Gastrocnemius medialis (tissue), 4 donors: ENCODE measurements at regions not wholly inside any gene's neighbourhood (a gene's known extent, or its start where the extent isn't known, plus 50 kb on each side); places are given as distances from the start of the nearest gene placed in this dataset.

Experiments
- POLR2A ChIP-seq, 2 donors: fragments of 450-650 bp; IDR thresholded peaks; one replicate each; pipeline ENCODE4 v1.6.1; 2017; ENCODE audit warnings: antibody characterized with exemption in 2 of 2, mild to moderate bottlenecking in 2 of 2, moderate library complexity in 2 of 2
- TF ChIP-seq, protein P1 (sequence below), 5 experiments: fragments of 450-650 bp in 3 of 5; fragments of 200-600 bp in 2 of 5; sonication (generic) in 2 of 5; IDR thresholded peaks in 4 of 5; conservative IDR thresholded peaks in 1 of 5; 1 replicate in 4 of 5; 2 replicates in 1 of 5; pipeline ENCODE4 v1.5.1; 2016 to 2019; ENCODE audit warnings: antibody characterized with exemption in 5 of 5, mild to moderate bottlenecking in 3 of 5, moderate library complexity in 3 of 5

DNA sequence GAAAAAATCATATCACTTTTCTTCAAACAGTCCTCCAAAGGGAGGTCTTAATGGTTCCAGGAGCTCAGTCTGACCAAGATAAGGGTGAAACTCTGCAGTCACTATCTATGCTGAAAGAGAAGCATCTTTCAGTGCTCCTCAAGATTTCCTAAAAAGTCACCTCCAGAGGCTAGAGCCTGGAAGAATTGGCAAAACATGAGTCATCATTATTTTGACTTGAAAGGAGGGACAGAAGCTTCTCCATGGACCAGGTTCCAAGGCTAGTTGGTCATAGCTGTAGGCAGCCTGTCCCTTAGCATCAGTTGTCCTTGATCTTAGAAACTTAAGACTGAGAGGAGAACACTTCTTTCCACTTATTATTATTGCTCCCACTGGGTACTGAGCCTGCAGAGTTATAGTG lies 219.0 kb upstream of the ASIC2 start:
- TF ChIP-seq, protein P1, sequence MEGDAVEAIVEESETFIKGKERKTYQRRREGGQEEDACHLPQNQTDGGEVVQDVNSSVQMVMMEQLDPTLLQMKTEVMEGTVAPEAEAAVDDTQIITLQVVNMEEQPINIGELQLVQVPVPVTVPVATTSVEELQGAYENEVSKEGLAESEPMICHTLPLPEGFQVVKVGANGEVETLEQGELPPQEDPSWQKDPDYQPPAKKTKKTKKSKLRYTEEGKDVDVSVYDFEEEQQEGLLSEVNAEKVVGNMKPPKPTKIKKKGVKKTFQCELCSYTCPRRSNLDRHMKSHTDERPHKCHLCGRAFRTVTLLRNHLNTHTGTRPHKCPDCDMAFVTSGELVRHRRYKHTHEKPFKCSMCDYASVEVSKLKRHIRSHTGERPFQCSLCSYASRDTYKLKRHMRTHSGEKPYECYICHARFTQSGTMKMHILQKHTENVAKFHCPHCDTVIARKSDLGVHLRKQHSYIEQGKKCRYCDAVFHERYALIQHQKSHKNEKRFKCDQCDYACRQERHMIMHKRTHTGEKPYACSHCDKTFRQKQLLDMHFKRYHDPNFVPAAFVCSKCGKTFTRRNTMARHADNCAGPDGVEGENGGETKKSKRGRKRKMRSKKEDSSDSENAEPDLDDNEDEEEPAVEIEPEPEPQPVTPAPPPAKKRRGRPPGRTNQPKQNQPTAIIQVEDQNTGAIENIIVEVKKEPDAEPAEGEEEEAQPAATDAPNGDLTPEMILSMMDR (IDR thresholded peaks at IDR 0.05 in 4 of 5, conservative IDR thresholded peaks at IDR 0.05 in 1 of 5), result no peak
- TF ChIP-seq POLR2A (IDR thresholded peaks at IDR 0.05), result no peak
